ENCODE measurements at regions not wholly inside any gene's neighbourhood (a gene's known extent, or its start where the extent isn't known, plus 50 kb on each side); places are given as distances from the start of the nearest gene placed in this dataset.
A peak's percentile ranks its signal among the peaks of the same experiment; 100 is the strongest.
"Not testable (repeated sequence)": the region's sequence is repeated elsewhere in the genome, so short reads cannot be mapped to it uniquely, and the experiment has no call there.

DNA sequence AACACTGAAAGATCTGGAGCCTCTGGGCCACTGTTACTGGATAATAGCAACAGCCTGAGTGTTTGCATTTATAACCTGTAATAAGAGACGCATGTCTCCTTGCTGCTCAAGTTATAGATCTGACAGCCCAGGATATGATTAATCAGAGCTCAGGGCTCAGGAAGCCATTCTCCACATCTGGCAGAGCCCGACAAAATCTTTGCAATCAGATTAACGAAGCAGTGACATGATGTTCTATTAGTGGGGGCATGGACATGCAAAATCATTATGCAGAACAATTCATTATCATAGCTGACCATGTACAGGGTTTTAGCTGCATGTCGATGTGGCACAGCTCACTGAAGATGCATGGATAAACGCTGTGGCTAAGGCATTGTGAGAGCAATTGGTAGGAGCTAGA is 730.3 kb downstream of the ZNF385D start:
- no peak for TF ChIP-seq CTCF (IDR thresholded peaks at IDR 0.05; ENCODE audit: insufficient read depth, low read depth, low read length, missing control alignments)
- peak; percentile 15 for DNase-seq (ENCODE audit: low read depth)
- no peak overlapping the region for H3K4me3 ChIP-seq (ENCODE audit: low read length)

DNA sequence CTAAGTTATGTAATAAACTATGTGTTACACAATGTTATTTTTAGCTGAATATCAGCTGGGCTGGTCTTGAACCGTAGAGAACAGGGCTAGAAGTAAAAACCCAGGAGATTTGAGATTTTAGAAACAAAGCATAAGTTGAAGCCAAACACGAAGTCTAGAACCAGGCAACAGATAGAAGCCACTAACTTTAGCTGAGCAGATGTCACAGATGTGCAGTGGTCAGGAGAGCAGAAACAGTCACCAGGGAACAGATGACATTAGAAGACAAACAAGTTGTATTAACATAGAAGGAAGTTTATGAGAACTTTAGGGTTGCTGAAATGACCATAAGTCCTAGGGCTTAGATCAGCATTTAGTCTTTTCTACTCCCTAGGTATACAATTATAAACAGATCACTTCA is 731.0 kb downstream of the ZNF385D start:
- TF ChIP-seq CTCF (IDR thresholded peaks at IDR 0.05; ENCODE audit: insufficient read depth, low read depth, low read length, missing control alignments): no peak
- no peak for DNase-seq (ENCODE audit: low read depth)

DNA sequence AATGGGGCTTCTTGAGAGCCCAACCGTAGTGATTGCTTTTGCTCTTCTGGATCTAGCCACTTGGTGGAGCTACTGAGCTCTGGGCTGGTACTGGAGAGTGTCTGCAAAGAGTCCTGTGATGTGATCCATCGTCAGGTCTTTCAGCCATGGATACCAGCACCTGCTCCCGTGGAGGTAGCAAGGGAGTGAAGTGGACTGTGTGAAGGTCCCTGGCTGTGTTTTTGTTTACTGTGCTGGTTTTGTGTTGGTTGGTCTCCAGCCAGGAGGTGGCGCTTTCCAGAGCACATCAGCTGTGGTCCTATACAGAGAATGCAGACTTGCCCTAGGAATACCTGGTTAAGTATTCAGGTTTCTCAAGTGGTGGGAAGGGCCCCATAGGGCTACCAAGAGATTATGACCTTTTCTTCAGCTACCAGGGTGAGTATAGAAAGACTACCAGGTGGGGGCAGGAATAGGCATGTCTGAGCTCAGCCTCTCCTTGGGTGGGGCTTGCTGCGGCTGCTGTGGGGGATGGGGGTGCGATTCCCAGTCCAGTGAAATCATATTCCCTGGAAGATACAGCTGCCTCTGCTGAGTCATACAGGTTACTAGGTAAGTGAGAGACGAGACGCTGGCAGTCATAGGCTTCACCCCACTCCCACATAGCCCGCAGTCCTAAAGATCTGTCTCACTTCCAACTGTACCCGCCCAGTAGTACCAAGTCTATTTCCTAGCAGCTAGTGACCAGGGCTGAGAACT is 733.7 kb downstream of the ZNF385D start:
- peak; percentile 98 for DNase-seq (ENCODE audit: low read depth)
- peak; percentile 39 for TF ChIP-seq CTCF (IDR thresholded peaks at IDR 0.05; ENCODE audit: insufficient read depth, low read depth, low read length, missing control alignments)

More for the DNA sequence above, 731.0 kb downstream of the ZNF385D start:
- H3K4me3 ChIP-seq (ENCODE audit: low read length): no peak overlapping the region

DNA sequence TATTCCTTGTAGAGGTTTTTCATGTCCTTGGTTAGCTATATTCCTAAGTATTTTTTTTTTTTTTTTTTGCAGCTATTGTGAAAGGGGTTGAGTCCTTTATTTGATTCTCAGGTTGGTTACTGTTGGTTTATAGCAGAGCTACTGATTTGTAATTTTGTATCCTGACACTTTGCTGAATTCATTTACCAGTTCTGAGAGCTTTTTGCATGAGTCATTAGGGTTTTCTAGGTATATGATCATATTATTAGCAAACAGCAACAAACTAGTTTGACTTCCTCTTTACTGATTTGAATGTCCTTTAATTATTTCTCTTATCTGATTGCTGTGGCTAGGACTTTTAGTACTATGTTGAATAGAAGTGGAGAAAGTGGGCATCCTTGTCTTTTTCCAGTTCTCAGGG is 737.4 kb downstream of the ZNF385D start:
- H3K4me3 ChIP-seq (ENCODE audit: low read length): no peak overlapping the region
- no peak for TF ChIP-seq CTCF (IDR thresholded peaks at IDR 0.05; ENCODE audit: insufficient read depth, low read depth, low read length, missing control alignments)
- DNase-seq (ENCODE audit: low read depth): peak; percentile 74

More for the DNA sequence above, 733.7 kb downstream of the ZNF385D start:
- H3K4me3 ChIP-seq (ENCODE audit: low read length): no peak overlapping the region

GRCh38 chr3:20999661-21000060 is 751.3 kb downstream of the ZNF385D start:
- DNase-seq (ENCODE audit: low read depth): no peak
- no peak for TF ChIP-seq CTCF (IDR thresholded peaks at IDR 0.05; ENCODE audit: insufficient read depth, low read depth, low read length, missing control alignments)

GRCh38 chr3:20997183-20997582 is 753.8 kb downstream of the ZNF385D start:
- peak; percentile 49 for DNase-seq (ENCODE audit: low read depth)
- TF ChIP-seq CTCF (IDR thresholded peaks at IDR 0.05; ENCODE audit: insufficient read depth, low read depth, low read length, missing control alignments): no peak
- no peak overlapping the region for H3K4me3 ChIP-seq (ENCODE audit: low read length)

More at GRCh38 chr3:20999661-21000060, 751.3 kb downstream of the ZNF385D start:
- H3K4me3 ChIP-seq (ENCODE audit: low read length): no peak overlapping the region

- DNase-seq (ENCODE audit: low read depth): no peak
- H3K4me3 ChIP-seq (ENCODE audit: low read length): no peak overlapping the region
- TF ChIP-seq CTCF (IDR thresholded peaks at IDR 0.05; ENCODE audit: insufficient read depth, low read depth, low read length, missing control alignments): no peak
Observed at GRCh38 chr3:20990896-20991295, 760.1 kb downstream of the ZNF385D start.

DNA sequence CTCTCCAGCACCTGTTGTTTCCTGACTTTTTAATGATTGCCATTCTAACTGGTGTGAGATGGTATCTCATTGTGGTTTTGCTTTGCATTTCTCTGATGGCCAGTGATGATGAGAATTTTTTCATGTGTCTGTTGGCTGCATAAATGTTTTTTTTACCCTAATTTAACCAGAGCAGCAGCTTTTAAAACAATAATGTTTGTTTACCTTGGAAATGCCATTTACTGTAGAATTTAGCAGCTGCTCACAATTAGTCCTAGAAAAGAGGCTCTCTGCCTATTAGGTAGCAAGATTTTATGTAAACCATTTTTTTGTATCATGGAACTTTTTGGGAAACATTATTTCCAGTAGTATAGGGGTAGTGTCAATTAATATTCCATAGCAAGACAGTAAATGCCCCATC is 761.4 kb downstream of the ZNF385D start:
- H3K4me3 ChIP-seq (ENCODE audit: low read length); DNase-seq (ENCODE audit: low read depth): not testable (repeated sequence)

All from epithelial cell of esophagus (primary cell).